GM12801 (cell line): ENCODE measurements at regions not wholly inside any gene's neighbourhood (a gene's known extent, or its start where the extent isn't known, plus 50 kb on each side); places are given as distances from the start of the nearest gene placed in this dataset.

ENCODE experiments used
- CTCF ChIP-seq: IDR thresholded peaks from one replicate; pipeline ENCODE4 v1.5.1; 2011; ENCODE audit warnings: control low read depth; ENCODE audit not compliant: insufficient read length; ENCODE audit errors: extremely low read depth

GRCh38 chr1:30304080-30304479 is 419.3 kb downstream of the MATN1 start:
- TF ChIP-seq CTCF, result no peak

DNA sequence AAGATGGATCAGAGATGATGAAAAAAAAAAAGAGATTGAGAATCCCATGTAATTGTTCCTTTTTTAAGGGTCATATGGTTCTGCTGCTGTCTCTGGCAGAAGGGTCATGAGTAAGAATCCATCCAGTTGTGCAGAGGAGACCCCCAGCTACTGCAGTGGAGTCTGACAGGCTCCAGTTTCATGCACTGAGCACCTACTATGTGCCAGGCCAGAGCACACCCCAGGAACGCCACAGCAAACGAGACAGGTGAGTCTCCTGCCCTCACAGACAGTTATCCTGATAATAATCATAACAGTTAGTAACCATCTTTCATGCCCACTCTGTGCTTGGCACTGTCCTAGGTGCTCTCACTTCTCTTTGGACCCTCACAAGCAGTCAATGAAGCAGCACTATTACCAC is 420.0 kb downstream of the MATN1 start:
- TF ChIP-seq CTCF, result no peak

DNA sequence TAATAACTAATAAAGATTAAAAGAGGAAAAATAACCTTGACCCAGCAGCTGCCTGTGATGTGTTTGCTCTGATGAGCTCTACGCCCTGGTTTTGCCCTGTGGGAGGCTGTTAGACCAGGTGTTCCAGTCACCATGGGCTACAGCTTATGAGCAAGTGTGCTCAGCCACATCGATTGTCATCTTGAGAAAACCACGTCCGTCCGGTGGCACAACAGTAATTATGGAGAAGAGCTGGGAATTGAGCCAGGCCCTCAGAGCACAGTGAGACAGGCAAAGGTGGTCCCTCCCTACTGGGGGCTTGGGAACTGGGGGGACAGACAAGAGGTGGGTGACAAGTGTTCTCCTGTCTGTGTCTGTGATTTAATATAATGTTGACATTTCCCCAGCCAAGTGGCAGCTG is 420.5 kb downstream of the MATN1 start:
- TF ChIP-seq CTCF, result no peak

DNA sequence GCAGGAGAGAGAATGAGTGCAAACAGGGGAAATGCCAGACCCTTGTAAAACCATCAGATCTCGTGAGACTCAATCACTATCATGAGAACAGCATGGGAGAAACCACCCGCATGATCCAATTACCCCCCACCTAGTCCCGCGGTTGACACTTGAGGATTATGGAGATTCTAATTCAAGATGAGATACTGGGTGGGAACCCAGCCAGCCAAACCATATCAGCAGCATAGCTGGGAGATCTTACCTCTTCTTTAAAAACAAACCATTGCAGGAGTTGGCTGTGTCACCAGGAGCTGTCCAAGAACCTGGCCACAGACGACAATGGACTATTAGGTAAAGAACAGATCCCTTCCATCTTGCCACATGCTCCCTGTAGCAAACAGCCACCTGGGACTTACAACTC is 422.7 kb downstream of the MATN1 start:
- no peak for TF ChIP-seq CTCF

DNA sequence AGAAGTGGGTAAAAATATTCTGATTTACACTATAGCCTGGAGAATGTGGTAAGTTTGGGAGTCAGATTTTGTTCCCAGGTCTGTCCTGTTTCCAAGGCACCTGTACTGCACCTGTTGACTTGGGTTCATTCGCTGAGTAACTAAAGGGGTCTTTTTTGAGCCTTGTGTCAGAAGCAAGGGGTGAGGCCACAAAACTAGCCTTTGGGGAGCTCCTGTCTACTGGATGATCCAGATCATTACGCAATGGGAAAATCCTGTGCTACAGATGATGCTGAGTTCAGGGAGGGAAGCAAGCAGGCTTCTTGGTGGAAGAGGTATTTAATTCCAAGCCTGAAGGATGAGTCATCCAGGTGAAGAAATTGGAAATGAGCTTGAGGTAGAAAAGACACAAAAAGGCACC is 424.0 kb downstream of the MATN1 start:
- TF ChIP-seq CTCF, result no peak

DNA sequence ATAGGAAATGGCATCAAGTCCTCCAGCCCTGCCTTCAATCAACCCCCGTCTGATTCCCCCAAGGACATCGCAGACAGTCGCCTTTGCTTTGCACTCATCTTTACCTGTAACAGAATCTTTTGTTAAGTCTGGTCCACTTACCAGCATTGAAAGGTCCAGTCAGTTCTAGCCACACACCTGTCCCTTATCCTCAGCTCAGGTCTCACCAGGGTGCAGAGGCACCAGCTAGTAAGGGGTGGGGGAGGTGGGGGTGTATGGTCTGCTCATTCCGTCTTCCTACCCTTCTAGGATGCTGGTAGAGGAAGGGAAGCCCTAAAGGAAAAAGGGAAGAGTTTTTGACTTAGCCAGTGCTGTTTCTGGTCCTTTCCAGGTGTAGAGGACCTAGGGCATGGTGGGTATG is 427.7 kb downstream of the MATN1 start:
- TF ChIP-seq CTCF, result no peak

GRCh38 chr1:30295266-30295665 is 428.1 kb downstream of the MATN1 start:
- TF ChIP-seq CTCF, result no peak

DNA sequence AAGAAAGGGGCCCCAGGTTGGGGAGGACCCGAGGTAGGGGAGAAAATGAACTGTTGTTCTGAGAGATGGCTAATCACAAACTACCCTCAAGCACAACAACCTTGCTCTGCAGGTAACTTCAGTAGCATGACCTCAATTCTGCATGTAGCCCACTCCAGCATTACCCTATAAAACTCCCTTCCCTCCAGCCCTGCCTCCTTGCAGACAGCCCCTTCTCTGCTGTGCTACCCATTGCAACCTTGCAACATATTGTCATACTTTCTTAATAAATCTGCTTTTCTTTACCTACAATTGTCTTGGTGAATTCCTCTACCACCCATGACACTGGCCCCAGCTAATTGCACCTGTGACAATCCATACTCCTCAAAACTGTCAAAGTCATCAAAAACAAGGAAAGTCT is 428.9 kb downstream of the MATN1 start:
- no peak for TF ChIP-seq CTCF
